ENCODE measurements at regions not wholly inside any gene's neighbourhood (a gene's known extent, or its start where the extent isn't known, plus 50 kb on each side); places are given as distances from the start of the nearest gene placed in this dataset.

GRCh38 chr7:20945451-20945850, 158.8 kb upstream of the SP8 start:
- no peak for DNase-seq (ENCODE audit: low spot score)

GRCh38 chr7:20952916-20953315, 166.2 kb upstream of the SP8 start:
- no peak for DNase-seq (ENCODE audit: low spot score)

GRCh38 chr7:20954711-20955619, 168.3 kb upstream of the SP8 start:
- peak; percentile 42 for DNase-seq (ENCODE audit: low spot score)

GRCh38 chr7:20958572-20958971, 171.9 kb upstream of the SP8 start:
- no peak for DNase-seq (ENCODE audit: low spot score)

GRCh38 chr7:20959281-20959680, 172.6 kb upstream of the SP8 start:
- DNase-seq (ENCODE audit: low spot score): no peak

GRCh38 chr7:20963556-20964280, 177.0 kb upstream of the SP8 start:
- no peak for DNase-seq (ENCODE audit: low spot score)

- no peak for DNase-seq (ENCODE audit: low spot score)
Observed at GRCh38 chr7:20964281-20964918, 177.7 kb upstream of the SP8 start.

GRCh38 chr7:20971219-20971618, 184.5 kb upstream of the SP8 start:
- no peak for DNase-seq (ENCODE audit: low spot score)

- DNase-seq (ENCODE audit: low spot score): no peak
Observed at GRCh38 chr7:20980232-20980631, 193.5 kb upstream of the SP8 start.

- DNase-seq (ENCODE audit: low spot score): no peak
Observed at GRCh38 chr7:20980668-20981264, 194.1 kb upstream of the SP8 start.

GRCh38 chr7:20988340-20988739, 201.7 kb upstream of the SP8 start:
- DNase-seq (ENCODE audit: low spot score): no peak

GRCh38 chr7:20991544-20991943, 204.9 kb upstream of the SP8 start:
- no peak for DNase-seq (ENCODE audit: low spot score)

GRCh38 chr7:20993693-20994092, 207.0 kb upstream of the SP8 start:
- no peak for DNase-seq (ENCODE audit: low spot score)

- no peak for DNase-seq (ENCODE audit: low spot score)
Observed at GRCh38 chr7:20998309-20998708, 211.6 kb upstream of the SP8 start.

GRCh38 chr7:21011153-21011552, 224.5 kb upstream of the SP8 start:
- no peak for DNase-seq (ENCODE audit: low spot score)

- no peak for DNase-seq (ENCODE audit: low spot score)
Observed at GRCh38 chr7:21013765-21014539, 227.3 kb upstream of the SP8 start.

- no peak for DNase-seq (ENCODE audit: low spot score)
Observed at GRCh38 chr7:21020667-21021066, 234.0 kb upstream of the SP8 start.

- DNase-seq (ENCODE audit: low spot score): no peak
Observed at GRCh38 chr7:21023841-21024484, 237.3 kb upstream of the SP8 start.

- no peak for DNase-seq (ENCODE audit: low spot score)
Observed at GRCh38 chr7:21024485-21024867, 237.8 kb upstream of the SP8 start.

GRCh38 chr7:21028186-21028585, 241.5 kb upstream of the SP8 start:
- DNase-seq (ENCODE audit: low spot score): no peak

- no peak for DNase-seq (ENCODE audit: low spot score)
Observed at GRCh38 chr7:21028599-21028998, 241.9 kb upstream of the SP8 start.
